Suprapubic skin (tissue), 4 donors: ENCODE measurements at regions not wholly inside any gene's neighbourhood (a gene's known extent, or its start where the extent isn't known, plus 50 kb on each side); places are given as distances from the start of the nearest gene placed in this dataset.

Experiments
- DNase-seq, 2 donors: peaks; one replicate each; pipeline ENCODE4 v3.0.0-alpha.2; 2019; ENCODE audit warnings: low spot score in 2 of 2
- H3K27ac ChIP-seq: fragments of 200-600 bp; sonication (generic); one replicate; pipeline ENCODE4 v1.5.1; 2019
- H3K27me3 ChIP-seq: fragments of 200-600 bp; sonication (generic); one replicate; pipeline ENCODE4 v1.5.1; 2019
- H3K36me3 ChIP-seq: fragments of 200-600 bp; sonication (generic); one replicate; pipeline ENCODE4 v1.5.1; 2019
- H3K4me1 ChIP-seq: fragments of 200-600 bp; sonication (generic); one replicate; pipeline ENCODE4 v1.5.1; 2019
- H3K4me3 ChIP-seq: fragments of 200-600 bp; sonication (generic); one replicate; pipeline ENCODE4 v1.5.1; 2019; ENCODE audit warnings: mild to moderate bottlenecking
- H3K9me3 ChIP-seq: fragments of 200-600 bp; sonication (generic); one replicate; pipeline ENCODE4 v1.5.1; 2019
- EP300 ChIP-seq: sonication (generic); formaldehyde crosslinking; IDR thresholded peaks from one replicate; pipeline ENCODE4 v1.6.1; 2017; ENCODE audit warnings: antibody characterized with exemption
- POLR2A ChIP-seq, 2 donors: fragments of 450-650 bp; IDR thresholded peaks; one replicate each; pipeline ENCODE4 v1.6.1; 2017; ENCODE audit warnings: antibody characterized with exemption in 2 of 2, mild to moderate bottlenecking in 2 of 2, moderate library complexity in 2 of 2
- POLR2AphosphoS5 ChIP-seq, 3 donors: sonication (generic); formaldehyde crosslinking; IDR thresholded peaks; one replicate each; pipeline ENCODE4 v1.6.1; 2017; ENCODE audit warnings: antibody characterized with exemption in 3 of 3
- WGBS: methylation state at CpG from one replicate; pipeline ENCODE4 v1.1.5; 2018; 5-methylcytosine and 5-hydroxymethylcytosine counted together
- TF ChIP-seq, protein P1 (sequence below), 2 donors: fragments of 200-600 bp in 1 of 2; fragments of 450-650 bp in 1 of 2; sonication (generic) in 1 of 2; IDR thresholded peaks; one replicate each; pipeline ENCODE4 v1.5.1; 2016 to 2019; ENCODE audit warnings: antibody characterized with exemption in 2 of 2, mild to moderate bottlenecking in 1 of 2, moderate library complexity in 1 of 2

DNA sequence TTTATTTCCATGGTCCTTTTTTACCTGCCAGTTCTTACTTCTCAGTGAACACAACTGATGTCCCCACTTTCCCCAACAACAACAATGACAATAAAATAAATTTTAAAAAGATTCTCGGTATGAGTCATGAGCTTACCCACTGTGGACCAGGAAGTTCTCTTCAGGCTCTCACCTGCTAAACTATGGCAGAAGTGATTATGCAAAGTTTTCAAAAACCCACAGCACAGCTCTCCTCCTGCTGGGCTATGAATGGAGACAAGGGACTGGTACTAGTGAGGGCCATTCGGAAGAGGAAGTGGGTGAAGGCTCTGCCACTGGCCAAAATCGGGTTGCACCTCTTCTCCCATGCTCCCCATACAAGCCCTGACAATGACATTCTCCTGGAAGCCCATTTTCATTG, 429.4 kb downstream of the PIK3R1 start:
- 74% methylated on average over 3 of the region's 3 CpGs for WGBS
- Histone ChIP-seq H3K4me3 (no peak overlapping the region), H3K36me3 (no peaks in the 10 kb centered on the region), H3K27me3 (no peaks in the 10 kb centered on the region), H3K4me1 (peaks cover 20% of the 10 kb centered on the region), H3K9me3 (no peaks in the 10 kb centered on the region), H3K27ac (no peak overlapping the region)
- no peak for DNase-seq
- TF ChIP-seq EP300 (no peak), POLR2AphosphoS5 (IDR thresholded peaks at IDR 0.05) (no peak), POLR2A (IDR thresholded peaks at IDR 0.05) (no peak)
- TF ChIP-seq, protein P1, sequence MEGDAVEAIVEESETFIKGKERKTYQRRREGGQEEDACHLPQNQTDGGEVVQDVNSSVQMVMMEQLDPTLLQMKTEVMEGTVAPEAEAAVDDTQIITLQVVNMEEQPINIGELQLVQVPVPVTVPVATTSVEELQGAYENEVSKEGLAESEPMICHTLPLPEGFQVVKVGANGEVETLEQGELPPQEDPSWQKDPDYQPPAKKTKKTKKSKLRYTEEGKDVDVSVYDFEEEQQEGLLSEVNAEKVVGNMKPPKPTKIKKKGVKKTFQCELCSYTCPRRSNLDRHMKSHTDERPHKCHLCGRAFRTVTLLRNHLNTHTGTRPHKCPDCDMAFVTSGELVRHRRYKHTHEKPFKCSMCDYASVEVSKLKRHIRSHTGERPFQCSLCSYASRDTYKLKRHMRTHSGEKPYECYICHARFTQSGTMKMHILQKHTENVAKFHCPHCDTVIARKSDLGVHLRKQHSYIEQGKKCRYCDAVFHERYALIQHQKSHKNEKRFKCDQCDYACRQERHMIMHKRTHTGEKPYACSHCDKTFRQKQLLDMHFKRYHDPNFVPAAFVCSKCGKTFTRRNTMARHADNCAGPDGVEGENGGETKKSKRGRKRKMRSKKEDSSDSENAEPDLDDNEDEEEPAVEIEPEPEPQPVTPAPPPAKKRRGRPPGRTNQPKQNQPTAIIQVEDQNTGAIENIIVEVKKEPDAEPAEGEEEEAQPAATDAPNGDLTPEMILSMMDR (IDR thresholded peaks at IDR 0.05) = no peak

DNA sequence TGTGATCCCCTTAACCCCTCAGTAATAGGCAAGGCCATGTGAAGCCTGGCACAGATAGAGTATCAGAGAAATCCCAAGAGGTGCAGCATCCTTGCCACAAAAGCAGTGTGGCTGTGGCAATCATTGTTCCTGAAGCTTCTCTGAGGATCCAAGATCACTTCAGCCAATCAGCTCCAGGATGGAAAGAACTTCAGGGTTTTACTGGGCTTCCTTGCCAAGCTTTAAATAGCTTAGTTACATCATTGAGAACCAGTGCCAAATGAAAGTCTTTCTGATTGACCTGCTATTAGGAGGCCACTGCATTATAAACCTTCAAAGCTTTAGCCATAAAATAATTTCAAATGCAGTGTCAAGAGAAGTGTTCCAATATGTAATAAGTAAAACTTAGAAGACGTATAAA, 430.6 kb downstream of the PIK3R1 start:
- no peak overlapping the region for H3K4me3 ChIP-seq
- no peaks in the 10 kb centered on the region for H3K27me3 ChIP-seq
- no peaks in the 10 kb centered on the region for H3K36me3 ChIP-seq
- no peak for DNase-seq
- TF ChIP-seq POLR2AphosphoS5 (IDR thresholded peaks at IDR 0.05) = no peak
- TF ChIP-seq POLR2A (IDR thresholded peaks at IDR 0.05) = no peak
- TF ChIP-seq, protein P1 (IDR thresholded peaks at IDR 0.05) = no peak
- TF ChIP-seq EP300 = no peak
- 75% methylated on average over 1 of the region's 1 CpG for WGBS
- peaks cover 20% of the 10 kb centered on the region for H3K4me1 ChIP-seq
- no peak overlapping the region for H3K27ac ChIP-seq
- no peaks in the 10 kb centered on the region for H3K9me3 ChIP-seq

GRCh38 chr5:68647743-68648142, 432.2 kb downstream of the PIK3R1 start:
- no peak for TF ChIP-seq EP300
- TF ChIP-seq, protein P1 (IDR thresholded peaks at IDR 0.05) = no peak
- TF ChIP-seq POLR2AphosphoS5 (IDR thresholded peaks at IDR 0.05) = no peak
- no peak for TF ChIP-seq POLR2A (IDR thresholded peaks at IDR 0.05)
- H3K36me3 ChIP-seq = no peaks in the 10 kb centered on the region
- no peaks in the 10 kb centered on the region for H3K27me3 ChIP-seq
- no peak overlapping the region for H3K4me3 ChIP-seq
- peaks cover 20% of the 10 kb centered on the region for H3K4me1 ChIP-seq
- H3K27ac ChIP-seq = no peak overlapping the region
- H3K9me3 ChIP-seq = no peaks in the 10 kb centered on the region
- 97% methylated on average over 3 of the region's 3 CpGs for WGBS
- DNase-seq = no peak

DNA sequence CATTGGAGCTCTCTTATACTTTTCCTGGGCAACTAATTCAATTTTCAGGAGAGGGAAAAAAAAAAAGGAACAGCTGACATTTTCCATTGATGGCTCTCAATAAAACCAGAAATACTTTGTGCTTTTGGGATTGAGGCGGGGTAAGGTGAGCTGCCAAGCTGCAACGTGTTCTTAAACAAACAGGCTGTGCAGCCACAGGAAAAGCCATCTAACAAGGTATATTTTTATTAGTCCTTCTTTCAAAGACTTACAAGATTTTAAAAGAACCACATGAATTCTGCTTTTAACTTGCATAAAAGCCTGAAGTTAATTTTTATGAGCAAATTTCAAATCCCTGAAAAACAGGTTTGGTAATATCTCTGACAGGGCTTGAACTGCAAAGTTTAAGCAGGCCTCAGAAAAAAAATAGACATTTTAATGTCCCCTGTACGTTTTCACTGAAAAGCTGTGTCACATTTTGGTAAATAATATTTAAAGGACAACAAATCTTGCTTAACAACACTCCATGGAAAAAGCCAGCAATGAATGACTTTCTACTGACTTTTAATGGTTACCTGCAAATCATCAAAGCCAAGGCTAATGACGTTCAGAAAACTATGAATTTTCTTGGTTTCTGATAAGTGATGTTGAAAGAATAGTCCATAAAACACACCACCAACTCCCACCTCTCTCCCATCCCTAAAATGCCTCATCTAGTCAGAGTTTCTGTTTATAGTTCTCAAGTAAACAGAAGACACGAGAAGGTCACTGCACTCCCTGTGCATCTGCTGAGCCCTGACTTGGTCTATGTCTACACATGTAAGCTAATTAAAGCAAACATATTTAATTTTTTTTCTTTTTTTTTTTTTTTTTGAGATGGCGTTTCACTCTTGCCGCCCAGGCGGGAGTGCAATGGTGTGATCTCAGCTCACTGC, 433.6 kb downstream of the PIK3R1 start:
- 55% methylated on average over 8 of the region's 8 CpGs for WGBS
- H3K4me1 ChIP-seq = peaks cover 20% of the 10 kb centered on the region
- no peak for TF ChIP-seq POLR2AphosphoS5 (IDR thresholded peaks at IDR 0.05)
- TF ChIP-seq EP300 = no peak
- TF ChIP-seq, protein P1 (IDR thresholded peaks at IDR 0.05) = no peak
- no peak for TF ChIP-seq POLR2A (IDR thresholded peaks at IDR 0.05)
- no peaks in the 10 kb centered on the region for H3K36me3 ChIP-seq
- H3K4me3 ChIP-seq = no peak overlapping the region
- H3K27ac ChIP-seq = no peak overlapping the region
- no peaks in the 10 kb centered on the region for H3K9me3 ChIP-seq
- DNase-seq = no peak
- no peaks in the 10 kb centered on the region for H3K27me3 ChIP-seq

GRCh38 chr5:68652534-68652965, 437.0 kb downstream of the PIK3R1 start:
- peaks cover 22% of the 10 kb centered on the region for H3K4me1 ChIP-seq
- 43% methylated on average over 3 of the region's 3 CpGs for WGBS
- H3K9me3 ChIP-seq = no peaks in the 10 kb centered on the region
- H3K27ac ChIP-seq = no peak overlapping the region
- no peak for DNase-seq
- H3K4me3 ChIP-seq = no peak overlapping the region
- no peaks in the 10 kb centered on the region for H3K36me3 ChIP-seq
- TF ChIP-seq EP300 (no peak), POLR2A (IDR thresholded peaks at IDR 0.05) (no peak), POLR2AphosphoS5 (IDR thresholded peaks at IDR 0.05) (no peak)
- TF ChIP-seq, protein P1 (IDR thresholded peaks at IDR 0.05) = no peak
- H3K27me3 ChIP-seq = no peaks in the 10 kb centered on the region
